ENCODE measurements at regions not wholly inside any gene's neighbourhood (a gene's known extent, or its start where the extent isn't known, plus 50 kb on each side); places are given as distances from the start of the nearest gene placed in this dataset.

GRCh38 chr4:103934178-103934789, 214.5 kb upstream of the TACR3 start:
- TF ChIP-seq POLR2AphosphoS5 (IDR thresholded peaks at IDR 0.05; ENCODE audit: low read depth, low read length) (no peak), POLR2A (IDR thresholded peaks at IDR 0.05; ENCODE audit: low read depth, low read length) (no peak)

All from GM12892 (cell line).